SK-N-MC (cell line): ENCODE measurements at regions not wholly inside any gene's neighbourhood (a gene's known extent, or its start where the extent isn't known, plus 50 kb on each side); places are given as distances from the start of the nearest gene placed in this dataset.

Source experiments
- EZH2 ChIP-seq: fragments of 200-600 bp; sonication (generic); IDR thresholded peaks from one replicate; pipeline ENCODE4 v1.6.1; 2017; ENCODE audit warnings: antibody characterized with exemption
- FOXP2 ChIP-seq: optimal IDR thresholded peaks from 2 replicates; pipeline ENCODE3; 2011; ENCODE audit warnings: mild to moderate bottlenecking, moderate library complexity; ENCODE audit not compliant: insufficient read depth; ENCODE audit errors: extremely low read length, control extremely low read depth
- POLR2AphosphoS5 ChIP-seq: IDR thresholded peaks from 2 replicates; pipeline ENCODE4 v1.6.1; 2012; ENCODE audit warnings: mild to moderate bottlenecking, low read depth, low read length, borderline replicate concordance

DNA sequence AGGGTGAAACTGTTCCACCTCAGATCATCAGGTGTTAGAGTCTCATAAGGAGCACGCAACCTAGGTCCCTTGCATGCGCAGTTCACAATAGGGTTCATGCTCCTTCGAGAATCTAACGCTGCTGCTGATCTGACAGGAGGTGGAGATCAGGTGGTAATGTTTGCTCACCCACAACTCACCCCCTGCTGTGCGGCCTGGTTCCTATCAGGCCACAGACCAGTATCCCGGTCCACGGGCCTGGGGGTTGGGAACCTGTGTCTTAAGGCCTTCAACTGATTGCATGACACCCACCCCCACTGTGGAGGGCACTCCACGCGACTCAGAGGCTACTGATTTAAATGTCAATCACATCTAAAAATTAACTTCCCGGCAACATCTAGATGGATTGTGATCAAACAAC, 411.2 kb upstream of the SULF2 start:
- no peak for TF ChIP-seq POLR2AphosphoS5
- no peak for TF ChIP-seq EZH2
- no peak for TF ChIP-seq FOXP2
